Osteoblast (primary cell): ENCODE measurements at regions not wholly inside any gene's neighbourhood (a gene's known extent, or its start where the extent isn't known, plus 50 kb on each side); places are given as distances from the start of the nearest gene placed in this dataset.

Experiments used
- DNase-seq: peaks from one replicate; pipeline ENCODE4 v3.0.0; 2011; ENCODE audit warnings: low spot score, mixed read lengths; ENCODE audit not compliant: insufficient read length; ENCODE audit errors: missing footprints
- H2AFZ ChIP-seq: 2 replicates; pipeline ENCODE4 v1.6.0; 2011; ENCODE audit warnings: mild to moderate bottlenecking, low read length
- H3K27ac ChIP-seq: 2 replicates; pipeline ENCODE4 v1.5.1; 2011; ENCODE audit warnings: mild to moderate bottlenecking, low read depth, low read length, moderate library complexity
- H3K27me3 ChIP-seq: 2 replicates; pipeline ENCODE4 v1.6.0; 2012; ENCODE audit warnings: mild to moderate bottlenecking, control low read depth, inconsistent platforms, low read length, moderate library complexity; ENCODE audit not compliant: insufficient read depth
- H3K36me3 ChIP-seq: 2 replicates; pipeline ENCODE4 v1.5.1; 2011; ENCODE audit warnings: mild to moderate bottlenecking, low read length, control low read depth, moderate library complexity; ENCODE audit not compliant: insufficient read depth
- H3K4me1 ChIP-seq: 2 replicates; pipeline ENCODE4 v1.5.1; 2011; ENCODE audit warnings: mild to moderate bottlenecking, low read length, control low read depth, moderate library complexity; ENCODE audit not compliant: insufficient read depth
- H3K4me2 ChIP-seq: 2 replicates; pipeline ENCODE4 v1.6.0; 2011; ENCODE audit warnings: mild to moderate bottlenecking, low read length; ENCODE audit not compliant: insufficient read depth
- H3K4me3 ChIP-seq: fragments of 200-600 bp; sonication (generic); 3 replicates; pipeline ENCODE4 v1.5.1; 2012; ENCODE audit warnings: mild to moderate bottlenecking, low read length, inconsistent platforms; ENCODE audit not compliant: insufficient read depth
- H3K79me2 ChIP-seq: 2 replicates; pipeline ENCODE4 v1.6.0; 2012; ENCODE audit warnings: mild to moderate bottlenecking, low read length, control low read depth, inconsistent platforms; ENCODE audit not compliant: insufficient read depth
- H3K9me3 ChIP-seq: 2 replicates; pipeline ENCODE4 v1.5.1; 2011; ENCODE audit warnings: low read depth, low read length, control low read depth
- H4K20me1 ChIP-seq: 2 replicates; pipeline ENCODE4 v1.6.0; 2012; ENCODE audit warnings: mild to moderate bottlenecking, low read length, control low read depth; ENCODE audit not compliant: insufficient read depth
- TF ChIP-seq, protein P1 (sequence below): IDR thresholded peaks from 2 replicates; pipeline ENCODE4 v1.5.1; 2011; ENCODE audit warnings: mild to moderate bottlenecking, low read depth, low read length, moderate library complexity; ENCODE audit errors: extremely low read depth

DNA sequence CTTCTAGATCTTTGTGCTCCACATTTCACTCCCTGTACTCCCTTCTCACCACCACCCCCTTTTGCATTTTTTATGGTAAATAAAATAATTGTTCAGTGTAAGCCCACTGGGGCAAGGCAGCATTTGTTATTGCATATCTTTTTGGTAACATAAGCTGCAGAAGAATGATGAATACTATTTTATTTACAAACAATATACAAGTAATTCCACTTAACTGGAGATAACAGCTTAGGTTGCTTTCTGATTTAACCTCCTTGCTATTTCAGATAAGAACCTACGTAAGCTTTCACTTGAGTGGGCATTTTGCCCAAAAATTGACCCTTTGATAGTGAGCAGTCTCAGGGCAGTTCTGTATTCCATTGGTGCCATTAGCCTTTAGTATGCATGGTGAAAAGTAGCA is 417.9 kb downstream of the SH3GL2 start:
- Histone ChIP-seq H3K4me2 (no peak overlapping the region), H4K20me1 (no peaks in the 10 kb centered on the region), H2AFZ (no peak overlapping the region), H3K27me3 (peaks cover 3% of the 10 kb centered on the region), H3K27ac (no peak overlapping the region), H3K4me3 (no peak overlapping the region), H3K4me1 (no peaks in the 10 kb centered on the region), H3K79me2 (no peaks in the 10 kb centered on the region), H3K36me3 (no peaks in the 10 kb centered on the region), H3K9me3 (no peaks in the 10 kb centered on the region)
- no peak for DNase-seq
- TF ChIP-seq, protein P1, sequence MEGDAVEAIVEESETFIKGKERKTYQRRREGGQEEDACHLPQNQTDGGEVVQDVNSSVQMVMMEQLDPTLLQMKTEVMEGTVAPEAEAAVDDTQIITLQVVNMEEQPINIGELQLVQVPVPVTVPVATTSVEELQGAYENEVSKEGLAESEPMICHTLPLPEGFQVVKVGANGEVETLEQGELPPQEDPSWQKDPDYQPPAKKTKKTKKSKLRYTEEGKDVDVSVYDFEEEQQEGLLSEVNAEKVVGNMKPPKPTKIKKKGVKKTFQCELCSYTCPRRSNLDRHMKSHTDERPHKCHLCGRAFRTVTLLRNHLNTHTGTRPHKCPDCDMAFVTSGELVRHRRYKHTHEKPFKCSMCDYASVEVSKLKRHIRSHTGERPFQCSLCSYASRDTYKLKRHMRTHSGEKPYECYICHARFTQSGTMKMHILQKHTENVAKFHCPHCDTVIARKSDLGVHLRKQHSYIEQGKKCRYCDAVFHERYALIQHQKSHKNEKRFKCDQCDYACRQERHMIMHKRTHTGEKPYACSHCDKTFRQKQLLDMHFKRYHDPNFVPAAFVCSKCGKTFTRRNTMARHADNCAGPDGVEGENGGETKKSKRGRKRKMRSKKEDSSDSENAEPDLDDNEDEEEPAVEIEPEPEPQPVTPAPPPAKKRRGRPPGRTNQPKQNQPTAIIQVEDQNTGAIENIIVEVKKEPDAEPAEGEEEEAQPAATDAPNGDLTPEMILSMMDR: no peak

DNA sequence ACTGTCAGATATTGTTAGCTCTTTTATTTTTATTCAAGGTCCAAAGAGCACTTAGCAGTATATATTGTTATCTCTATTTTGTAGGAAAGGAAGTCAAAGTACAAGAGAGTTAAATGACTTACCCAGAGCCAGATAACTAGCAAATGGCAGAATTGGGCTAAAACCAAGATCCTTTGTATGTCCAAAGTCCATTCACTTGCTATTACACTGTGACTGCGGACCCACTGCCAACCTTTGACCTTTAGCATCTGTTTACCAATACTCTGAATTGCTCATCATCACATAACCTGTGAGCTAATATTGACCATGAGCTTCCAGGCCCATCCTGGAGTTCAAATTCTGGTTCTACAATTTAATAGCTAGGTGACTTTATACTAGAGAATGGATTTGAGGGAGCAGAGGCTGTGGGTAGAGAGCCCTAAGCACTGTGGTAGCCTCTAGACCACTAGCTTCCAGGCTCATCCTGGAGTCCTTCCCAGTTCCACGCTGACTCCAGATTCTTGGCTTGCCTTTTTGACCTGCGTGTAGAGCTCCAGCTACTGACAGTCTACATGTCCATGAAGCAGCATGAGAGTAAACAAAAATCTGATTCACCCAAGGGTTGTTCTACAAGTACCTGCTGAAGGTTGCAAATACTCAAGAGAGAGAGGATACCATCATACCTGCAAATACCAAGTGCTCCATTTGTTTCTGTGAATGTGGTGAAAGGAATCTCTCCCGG is 424.0 kb downstream of the SH3GL2 start:
- DNase-seq: no peak
- Histone ChIP-seq H3K27me3 (no peaks in the 10 kb centered on the region), H3K9me3 (no peaks in the 10 kb centered on the region), H3K4me2 (no peak overlapping the region), H3K4me3 (no peak overlapping the region), H3K4me1 (no peaks in the 10 kb centered on the region), H3K79me2 (no peaks in the 10 kb centered on the region), H2AFZ (no peak overlapping the region), H4K20me1 (no peaks in the 10 kb centered on the region), H3K36me3 (no peaks in the 10 kb centered on the region), H3K27ac (no peak overlapping the region)
- TF ChIP-seq, protein P1: no peak

DNA sequence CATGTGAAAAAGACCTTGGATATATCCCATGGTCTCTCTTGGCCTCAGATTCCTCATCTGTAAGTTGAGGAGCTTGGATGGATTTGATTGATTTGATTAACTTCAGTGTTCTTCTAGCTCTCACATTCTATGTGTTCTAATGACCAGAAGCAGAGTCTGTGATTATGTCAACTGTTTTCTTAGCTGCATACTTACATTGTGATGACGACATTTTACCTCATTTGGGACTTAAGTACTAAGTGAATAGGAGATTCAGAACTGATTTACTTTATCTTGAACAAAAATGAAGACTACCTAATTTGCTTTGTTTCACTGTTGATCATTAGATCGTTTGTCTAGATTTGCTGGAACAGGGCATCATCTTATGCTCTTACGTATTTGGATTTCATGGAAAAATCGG is 427.7 kb downstream of the SH3GL2 start:
- Histone ChIP-seq H3K4me3 (no peak overlapping the region), H3K79me2 (no peaks in the 10 kb centered on the region)

DNA sequence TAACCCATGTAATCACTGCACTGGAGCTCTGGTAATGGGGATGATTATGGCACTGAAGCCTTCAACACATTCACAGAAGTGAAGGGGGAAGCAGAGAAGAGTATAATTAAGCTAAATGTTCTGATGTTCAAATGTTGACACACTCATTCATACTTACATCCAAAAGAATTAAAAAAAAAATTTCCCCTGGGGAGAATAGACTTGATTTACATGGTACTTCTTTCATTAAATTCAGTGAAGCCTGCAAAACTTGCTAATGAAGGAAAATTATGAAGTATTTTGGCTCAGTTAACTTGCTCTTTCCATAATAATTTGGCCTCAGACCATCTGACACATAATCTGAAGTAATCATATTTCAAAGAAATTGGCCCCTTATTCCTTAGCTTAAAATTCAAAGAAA is 428.8 kb downstream of the SH3GL2 start:
- Histone ChIP-seq H4K20me1 (no peaks in the 10 kb centered on the region), H3K4me3 (no peak overlapping the region), H2AFZ (no peak overlapping the region), H3K9me3 (no peaks in the 10 kb centered on the region), H3K4me2 (no peak overlapping the region), H3K36me3 (no peaks in the 10 kb centered on the region), H3K27me3 (no peaks in the 10 kb centered on the region), H3K79me2 (no peaks in the 10 kb centered on the region), H3K4me1 (no peaks in the 10 kb centered on the region), H3K27ac (no peak overlapping the region)
- TF ChIP-seq, protein P1: no peak
- DNase-seq: no peak

More for the DNA sequence above, 427.7 kb downstream of the SH3GL2 start:
- Histone ChIP-seq H3K36me3 (no peaks in the 10 kb centered on the region), H3K27me3 (no peaks in the 10 kb centered on the region), H4K20me1 (no peaks in the 10 kb centered on the region), H3K27ac (no peak overlapping the region), H3K4me1 (no peaks in the 10 kb centered on the region), H2AFZ (no peak overlapping the region), H3K4me2 (no peak overlapping the region), H3K9me3 (no peaks in the 10 kb centered on the region)
- DNase-seq: no peak
- TF ChIP-seq, protein P1: no peak
